ENCODE measurements at regions not wholly inside any gene's neighbourhood (a gene's known extent, or its start where the extent isn't known, plus 50 kb on each side); places are given as distances from the start of the nearest gene placed in this dataset.

DNA sequence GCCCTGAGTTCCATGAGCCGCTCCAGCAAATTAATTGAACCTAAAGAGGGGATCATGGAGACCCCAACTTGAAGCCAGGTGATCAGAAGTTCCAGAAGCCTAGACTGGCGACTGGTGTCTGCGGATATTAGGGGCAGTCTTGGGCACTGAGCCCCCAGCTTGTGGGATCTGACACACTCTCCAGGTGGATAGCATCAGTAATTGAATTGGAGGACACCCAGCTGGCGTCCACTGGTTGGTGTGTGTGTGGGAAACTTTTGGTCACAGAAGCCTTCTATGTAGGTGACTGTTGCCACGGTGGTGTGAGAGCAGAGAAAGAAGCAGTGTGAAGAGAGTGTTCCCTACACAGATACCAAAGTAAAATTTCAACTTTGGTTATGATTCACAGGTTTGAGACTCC is 106.0 kb upstream of the ADPGK start:
- Mint-ChIP-seq H3K4me1 (no peaks in the 10 kb centered on the region), H3K9me3 (peaks cover 0 to 6% (median 2%) of the 10 kb centered on the region in 7 donors), H3K27me3 (ENCODE audit: low read depth in 3 of 3) (peaks cover 7 to 14% (median 9%) of the 10 kb centered on the region in 3 donors), H3K27ac (no peak overlapping the region), H3K4me3 (no peak overlapping the region), H3K36me3 (no peaks in the 10 kb centered on the region)
- no peak for DNase-seq
- intact Hi-C loops (cut with micrococcal nuclease), result no loop called here
- 100% methylated on average over 2 of the region's 5 CpGs for WGBS (ENCODE audit: insufficient coverage)
- Histone ChIP-seq H3K4me2 (replicated peaks; ENCODE audit: extremely low read depth, low read length, poor library complexity, severe bottlenecking) (no peak overlapping the region), H3K4me3 (replicated peaks in 1 of 3; ENCODE audit: low read depth in 2 of 3, low read length in 3 of 3) (no peak overlapping the region), H4K20me1 (ENCODE audit: insufficient read depth, low read length) (no peaks in the 10 kb centered on the region), H3K36me3 (replicated peaks in 1 of 2; ENCODE audit: control insufficient read depth in 1 of 2, insufficient read depth in 2 of 2, low read length in 2 of 2) (no peaks in the 10 kb centered on the region), H2AFZ (ENCODE audit: insufficient read depth, low read depth, low read length, poor library complexity, severe bottlenecking) (no peak overlapping the region), H3K79me2 (ENCODE audit: insufficient read depth, low read length) (no peaks in the 10 kb centered on the region), H3K27me3 (ENCODE audit: control insufficient read depth in 2 of 2, insufficient read depth in 2 of 2, low read length in 2 of 2) (peaks cover 0 to 9% of the 10 kb centered on the region in 2 donors), H3K27ac (ENCODE audit: low read depth in 1 of 2, low read length in 2 of 2) (no peak overlapping the region), H3K4me1 (ENCODE audit: control insufficient read depth in 1 of 2, insufficient read depth in 2 of 2, low read length in 2 of 2) (no peaks in the 10 kb centered on the region), H3K9ac (ENCODE audit: insufficient read depth, low read length, poor library complexity, severe bottlenecking) (no peak overlapping the region), H3K9me3 (replicated peaks in 1 of 2; ENCODE audit: control insufficient read depth in 1 of 2, insufficient read depth in 1 of 2, low read length in 2 of 2) (no peaks in the 10 kb centered on the region)
- TF ChIP-seq, protein P1, sequence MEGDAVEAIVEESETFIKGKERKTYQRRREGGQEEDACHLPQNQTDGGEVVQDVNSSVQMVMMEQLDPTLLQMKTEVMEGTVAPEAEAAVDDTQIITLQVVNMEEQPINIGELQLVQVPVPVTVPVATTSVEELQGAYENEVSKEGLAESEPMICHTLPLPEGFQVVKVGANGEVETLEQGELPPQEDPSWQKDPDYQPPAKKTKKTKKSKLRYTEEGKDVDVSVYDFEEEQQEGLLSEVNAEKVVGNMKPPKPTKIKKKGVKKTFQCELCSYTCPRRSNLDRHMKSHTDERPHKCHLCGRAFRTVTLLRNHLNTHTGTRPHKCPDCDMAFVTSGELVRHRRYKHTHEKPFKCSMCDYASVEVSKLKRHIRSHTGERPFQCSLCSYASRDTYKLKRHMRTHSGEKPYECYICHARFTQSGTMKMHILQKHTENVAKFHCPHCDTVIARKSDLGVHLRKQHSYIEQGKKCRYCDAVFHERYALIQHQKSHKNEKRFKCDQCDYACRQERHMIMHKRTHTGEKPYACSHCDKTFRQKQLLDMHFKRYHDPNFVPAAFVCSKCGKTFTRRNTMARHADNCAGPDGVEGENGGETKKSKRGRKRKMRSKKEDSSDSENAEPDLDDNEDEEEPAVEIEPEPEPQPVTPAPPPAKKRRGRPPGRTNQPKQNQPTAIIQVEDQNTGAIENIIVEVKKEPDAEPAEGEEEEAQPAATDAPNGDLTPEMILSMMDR (IDR thresholded peaks at IDR 0.05), result no peak

DNA sequence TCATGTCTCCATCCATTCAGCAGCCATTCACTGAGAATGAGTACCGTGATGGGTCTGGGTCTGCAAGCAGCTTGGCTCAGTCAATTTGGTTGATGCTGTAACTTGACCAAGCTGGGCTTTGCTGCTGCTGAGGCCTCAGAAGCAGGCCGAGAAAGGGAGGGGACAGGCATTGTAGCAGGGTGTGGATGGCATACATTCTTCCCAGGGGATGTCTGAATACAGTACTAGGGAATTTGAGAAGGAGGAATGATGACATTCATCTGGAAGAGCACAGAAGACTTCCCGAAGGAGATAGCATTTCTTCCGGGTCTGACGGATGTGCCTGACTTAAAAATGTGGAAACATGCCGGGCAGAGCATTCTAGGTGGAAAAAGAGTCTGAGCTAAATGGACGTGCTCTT is 105.3 kb upstream of the ADPGK start:
- no peak for DNase-seq
- H3K27me3 Mint-ChIP-seq (ENCODE audit: low read depth in 3 of 3), result peaks cover 7 to 14% (median 9%) of the 10 kb centered on the region in 3 donors
- intact Hi-C loops (cut with micrococcal nuclease), result no loop called here
- Histone ChIP-seq H4K20me1 (ENCODE audit: insufficient read depth, low read length) (no peaks in the 10 kb centered on the region), H3K4me1 (ENCODE audit: control insufficient read depth in 1 of 2, insufficient read depth in 2 of 2, low read length in 2 of 2) (no peaks in the 10 kb centered on the region), H3K36me3 (replicated peaks in 1 of 2; ENCODE audit: control insufficient read depth in 1 of 2, insufficient read depth in 2 of 2, low read length in 2 of 2) (no peaks in the 10 kb centered on the region), H2AFZ (ENCODE audit: insufficient read depth, low read depth, low read length, poor library complexity, severe bottlenecking) (no peak overlapping the region), H3K4me2 (replicated peaks; ENCODE audit: extremely low read depth, low read length, poor library complexity, severe bottlenecking) (no peak overlapping the region), H3K9me3 (replicated peaks in 1 of 2; ENCODE audit: control insufficient read depth in 1 of 2, insufficient read depth in 1 of 2, low read length in 2 of 2) (no peaks in the 10 kb centered on the region), H3K9ac (ENCODE audit: insufficient read depth, low read length, poor library complexity, severe bottlenecking) (no peak overlapping the region), H3K79me2 (ENCODE audit: insufficient read depth, low read length) (no peaks in the 10 kb centered on the region), H3K27ac (ENCODE audit: low read depth in 1 of 2, low read length in 2 of 2) (no peak overlapping the region), H3K27me3 (ENCODE audit: control insufficient read depth in 2 of 2, insufficient read depth in 2 of 2, low read length in 2 of 2) (peaks cover 0 to 9% of the 10 kb centered on the region in 2 donors), H3K4me3 (replicated peaks in 1 of 3; ENCODE audit: low read depth in 2 of 3, low read length in 3 of 3) (no peak overlapping the region)
- no peak overlapping the region for H3K27ac Mint-ChIP-seq
- no peaks in the 10 kb centered on the region for H3K36me3 Mint-ChIP-seq
- 94% methylated on average over 5 of the region's 7 CpGs for WGBS (ENCODE audit: insufficient coverage)
- peaks cover 0 to 3% (median 2%) of the 10 kb centered on the region in 7 donors for H3K9me3 Mint-ChIP-seq
- H3K4me3 Mint-ChIP-seq, result no peak overlapping the region
- no peaks in the 10 kb centered on the region for H3K4me1 Mint-ChIP-seq
- TF ChIP-seq, protein P1 (IDR thresholded peaks at IDR 0.05), result no peak
